ENCODE measurements at regions not wholly inside any gene's neighbourhood (a gene's known extent, or its start where the extent isn't known, plus 50 kb on each side); places are given as distances from the start of the nearest gene placed in this dataset.
"Not testable (repeated sequence)": the region's sequence is repeated elsewhere in the genome, so short reads cannot be mapped to it uniquely, and the experiment has no call there.

GRCh38 chr13:107600971-107601370, 614.4 kb downstream of the LIG4 start:
- no peak overlapping the region for H3K4me3 ChIP-seq
- no peaks in the 10 kb centered on the region for H3K27me3 ChIP-seq
- H3K27ac ChIP-seq (replicated peaks in 1 of 4) = no peak overlapping the region
- H3K4me1 ChIP-seq = no peaks in the 10 kb centered on the region
- intact Hi-C loops (cut with DNase I) = no loop called here
- TF ChIP-seq POLR2A (IDR thresholded peaks at IDR 0.05; ENCODE audit: low read depth) (no peak), POLR2AphosphoS5 (IDR thresholded peaks at IDR 0.05) (no peak), EP300 (IDR thresholded peaks at IDR 0.05) (no peak), CTCF (IDR thresholded peaks at IDR 0.05) (no peak)
- WGBS = 59% methylated on average over 4 of the region's 4 CpGs
- no peaks in the 10 kb centered on the region for H3K36me3 ChIP-seq
- no peaks in the 10 kb centered on the region for H3K9me3 ChIP-seq
- no peak for DNase-seq (ENCODE audit: extremely low spot score)

DNA sequence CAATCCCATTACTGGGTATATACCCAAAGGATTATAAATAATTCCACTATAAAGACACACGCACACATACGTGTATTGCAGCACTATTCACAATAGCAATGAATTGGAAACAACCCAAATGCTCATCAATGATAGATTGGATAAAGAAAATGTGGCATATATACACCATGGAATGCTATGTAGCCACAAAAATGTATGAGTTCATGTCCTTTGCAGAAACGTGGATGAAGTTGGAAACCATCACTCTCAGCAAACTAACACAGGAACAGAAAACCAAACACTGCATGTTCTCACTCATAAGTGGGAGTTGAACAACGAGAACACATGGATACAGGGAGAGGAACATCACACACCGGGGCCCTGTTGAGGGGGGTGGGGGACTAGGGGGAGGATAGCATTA, 619.0 kb downstream of the LIG4 start:
- H3K4me3 ChIP-seq; H3K27me3 ChIP-seq; H3K36me3 ChIP-seq; H3K27ac ChIP-seq (replicated peaks in 1 of 4); DNase-seq (ENCODE audit: extremely low spot score); intact Hi-C loops (cut with DNase I); H3K4me1 ChIP-seq; H3K9me3 ChIP-seq: not testable (repeated sequence)
- WGBS = 74% methylated on average over 5 of the region's 5 CpGs

GRCh38 chr13:107590556-107590955, 624.8 kb downstream of the LIG4 start:
- intact Hi-C loops (cut with DNase I) = no loop called here
- no peaks in the 10 kb centered on the region for H3K36me3 ChIP-seq
- no peaks in the 10 kb centered on the region for H3K27me3 ChIP-seq
- H3K9me3 ChIP-seq = no peaks in the 10 kb centered on the region
- no peak for DNase-seq (ENCODE audit: extremely low spot score)
- WGBS = 43% methylated on average over 3 of the region's 3 CpGs
- no peak overlapping the region for H3K4me3 ChIP-seq
- H3K27ac ChIP-seq (replicated peaks in 1 of 4) = no peak overlapping the region
- TF ChIP-seq CTCF (IDR thresholded peaks at IDR 0.05) (no peak), POLR2A (IDR thresholded peaks at IDR 0.05; ENCODE audit: low read depth) (no peak), EP300 (IDR thresholded peaks at IDR 0.05) (no peak), POLR2AphosphoS5 (IDR thresholded peaks at IDR 0.05) (no peak)
- H3K4me1 ChIP-seq = no peaks in the 10 kb centered on the region

- DNase-seq (ENCODE audit: extremely low spot score) = no peak
- Histone ChIP-seq H3K4me1 (no peaks in the 10 kb centered on the region), H3K36me3 (no peaks in the 10 kb centered on the region), H3K27ac (replicated peaks in 1 of 4) (no peak overlapping the region), H3K27me3 (no peaks in the 10 kb centered on the region), H3K9me3 (no peaks in the 10 kb centered on the region), H3K4me3 (no peak overlapping the region)
- intact Hi-C loops (cut with DNase I) = no loop called here
- WGBS = 78% methylated on average over 2 of the region's 2 CpGs
- TF ChIP-seq EP300 (IDR thresholded peaks at IDR 0.05) (no peak), POLR2AphosphoS5 (IDR thresholded peaks at IDR 0.05) (no peak), POLR2A (IDR thresholded peaks at IDR 0.05; ENCODE audit: low read depth) (no peak), CTCF (IDR thresholded peaks at IDR 0.05) (no peak)
These were observed 627.7 kb downstream of the LIG4 start for GRCh38 chr13:107587681-107588080.

- Histone ChIP-seq H3K27me3 (no peaks in the 10 kb centered on the region), H3K27ac (replicated peaks in 1 of 4) (no peak overlapping the region), H3K9me3 (no peaks in the 10 kb centered on the region), H3K36me3 (no peaks in the 10 kb centered on the region), H3K4me1 (no peaks in the 10 kb centered on the region), H3K4me3 (no peak overlapping the region)
- DNase-seq (ENCODE audit: extremely low spot score) = no peak
- intact Hi-C loops (cut with DNase I) = no loop called here
- 82% methylated on average over 2 of the region's 2 CpGs for WGBS
- TF ChIP-seq POLR2AphosphoS5 (IDR thresholded peaks at IDR 0.05) = no peak
- no peak for TF ChIP-seq POLR2A (IDR thresholded peaks at IDR 0.05; ENCODE audit: low read depth)
- TF ChIP-seq CTCF (IDR thresholded peaks at IDR 0.05) = no peak
- no peak for TF ChIP-seq EP300 (IDR thresholded peaks at IDR 0.05)
These were observed 629.1 kb downstream of the LIG4 start for GRCh38 chr13:107586216-107586615.
